Psoas muscle (tissue), 7 donors: ENCODE measurements at regions not wholly inside any gene's neighbourhood (a gene's known extent, or its start where the extent isn't known, plus 50 kb on each side); places are given as distances from the start of the nearest gene placed in this dataset.
A peak's percentile ranks its signal among the peaks of the same experiment; 100 is the strongest.

Experiments used
- ATAC-seq, 4 donors: fragments of 200-7000 bp; cut with Tn5 transposase; one replicate each; pipeline ENCODE4 v1.9.1; 2020; ENCODE audit warnings: moderate library complexity in 3 of 4, mild to moderate bottlenecking in 2 of 4
- DNase-seq, 2 donors: peaks; one replicate each; pipeline ENCODE4 v3.0.0-alpha.2; 2020
- H3K27ac ChIP-seq: fragments of 200-600 bp; one replicate; pipeline ENCODE4 v1.8.0; 2022
- H3K27me3 ChIP-seq, 3 donors: fragments of 200-600 bp in 1 of 3; one replicate each; pipeline versions ENCODE4 v1.6.1 to v1.8.0; 2013 to 2022; ENCODE audit warnings: low read length in 2 of 3, mild to moderate bottlenecking in 2 of 3, moderate library complexity in 1 of 3; ENCODE audit not compliant: insufficient read depth in 3 of 3
- H3K36me3 ChIP-seq, 2 donors: fragments of 200-600 bp in 1 of 2; one replicate each; pipeline versions ENCODE4 v1.6.1 to v1.8.0; 2013 to 2022; ENCODE audit warnings: low read depth in 1 of 2, mild to moderate bottlenecking in 1 of 2, moderate library complexity in 1 of 2; ENCODE audit not compliant: insufficient read depth in 1 of 2
- H3K4me1 ChIP-seq: fragments of 200-600 bp; one replicate; pipeline ENCODE4 v1.8.0; 2022
- H3K4me3 ChIP-seq: fragments of 200-600 bp; one replicate; pipeline ENCODE4 v1.8.0; 2022; ENCODE audit warnings: mild to moderate bottlenecking
- H3K9me3 ChIP-seq: fragments of 200-600 bp; one replicate; pipeline ENCODE4 v1.8.0; 2022
- CTCF ChIP-seq: fragments of 200-600 bp; IDR thresholded peaks from one replicate; pipeline ENCODE4 v1.8.0; 2022; ENCODE audit warnings: antibody characterized with exemption
- WGBS, 3 donors: extraction: QIAGEN DNeasy Blood & Tissue Kit; methylation state at CpG; one replicate each; pipeline versions ENCODE4 v1.1.6 to v1.1.7; 2013; 5-methylcytosine and 5-hydroxymethylcytosine counted together
- intact Hi-C, 2 donors: fragments of 100-400 bp; cut with DNase I; formaldehyde crosslinking; loops; one replicate each; pipeline versions ENCODE4 v1.11.0 to v1.14.2; 2022
- donor health status: healthy with polysubstance abuse.
- donor health status: DM: no; HTN: no; CAD: no; lungs with moderate emphysema.
- donor health status: Bipolar disorder and iron deficiency.
- donor health status: healthy.
- donor health status: DM: yes; HTN: yes; CAD: no.
- donor health status: DM: no; HTN: no; CAD: no.
- donor health status: DM: yes; HTN: yes; CAD: no.

DNA sequence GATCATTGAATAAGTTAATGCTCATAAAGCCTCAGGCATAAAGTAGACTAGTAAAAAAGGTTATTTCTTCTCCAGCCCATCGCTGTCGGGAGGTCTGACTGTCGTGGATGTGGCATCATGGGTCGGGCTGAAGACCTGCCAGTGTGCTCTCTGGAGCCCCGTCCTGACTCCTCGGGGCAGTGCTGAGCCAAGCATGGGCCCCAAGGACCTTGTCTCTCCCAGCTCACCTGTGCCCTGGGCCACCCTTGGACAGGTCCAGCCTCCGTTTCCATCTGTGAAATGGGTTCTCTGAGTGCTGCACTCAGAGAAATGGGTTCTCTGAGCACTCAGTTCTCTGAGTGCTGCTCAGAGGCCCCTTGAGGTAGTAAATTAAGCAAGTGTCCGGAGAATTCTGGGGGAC is 269.0 kb downstream of the GADD45G start:
- no peak for ATAC-seq
- H3K27me3 ChIP-seq, result no peaks in the 10 kb centered on the region
- H3K4me3 ChIP-seq, result no peak overlapping the region
- no peak for TF ChIP-seq CTCF
- no peaks in the 10 kb centered on the region for H3K9me3 ChIP-seq
- H3K27ac ChIP-seq, result peak overlapping the region; percentile 73
- DNase-seq, result no peak
- H3K4me1 ChIP-seq, result peaks cover 59% of the 10 kb centered on the region
- H3K36me3 ChIP-seq, result no peaks in the 10 kb centered on the region
- WGBS, 3 donors, result 85 to 96% (median 86%) methylated on average over 8 of the region's 8 CpGs
- intact Hi-C loops, result loop anchor here (5.0 to 10.0 kb wide), 2 partner anchors 189 to 196 kb away; no protein-coding TSS in a partner anchor

DNA sequence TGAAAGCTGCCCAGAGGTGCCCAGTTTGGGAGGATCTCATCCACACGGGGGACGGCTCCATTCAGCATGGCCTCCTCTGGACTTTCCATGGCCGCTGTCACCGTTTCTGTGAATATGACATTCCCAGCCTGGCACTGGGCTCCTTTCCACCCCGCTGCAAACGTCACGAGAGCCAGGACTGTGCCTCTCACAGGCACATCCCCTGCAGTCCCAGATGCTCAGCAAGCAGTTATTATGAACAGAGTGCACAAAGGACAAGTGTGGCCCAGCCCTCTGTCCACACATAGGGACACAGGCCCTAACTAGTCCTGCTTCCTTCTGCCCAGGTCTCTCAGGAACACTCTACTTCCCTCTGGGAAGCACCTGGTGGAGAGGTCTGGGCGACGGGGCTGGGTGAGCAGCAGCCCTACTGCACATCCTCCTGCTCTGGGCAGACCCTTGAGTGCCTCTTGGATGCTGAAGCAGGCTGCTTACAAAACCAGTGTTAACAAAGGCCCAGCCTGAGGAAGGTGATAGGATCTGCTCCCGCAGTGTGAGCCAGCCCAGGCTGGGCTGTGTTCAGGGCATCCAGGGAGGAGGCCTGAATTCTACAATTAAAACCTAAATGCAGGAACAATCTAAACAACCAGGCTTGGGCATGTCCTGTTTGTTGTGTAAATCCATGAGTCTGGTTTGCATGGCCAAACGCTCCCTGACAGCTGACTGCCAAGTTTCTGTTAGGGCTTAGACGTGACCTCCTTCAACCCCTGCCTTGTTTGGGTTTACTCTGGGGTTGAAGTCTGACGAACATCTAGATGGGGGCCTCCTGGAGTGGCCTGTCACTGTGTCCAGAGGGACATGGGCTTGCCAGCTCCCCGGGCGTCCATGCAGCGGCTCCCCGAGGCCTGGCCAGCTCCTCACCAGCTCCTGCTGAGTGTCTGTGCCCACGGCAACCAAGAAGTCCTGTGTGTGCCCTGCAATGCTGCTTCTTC is 269.8 kb downstream of the GADD45G start:
- DNase-seq, result peak in 1 of 2 donors; percentile 70
- WGBS, 3 donors, result 33 to 44% (median 33%) methylated on average over 15 to 18 of the region's 18 CpGs
- TF ChIP-seq CTCF, result no peak

GRCh38 chr9:89877051-89878002 is 272.5 kb downstream of the GADD45G start:
- 34 to 52% (median 42%) methylated on average over 18 of the region's 18 CpGs for WGBS, 3 donors
- TF ChIP-seq CTCF, result no peak
- no peak overlapping the region for H3K4me3 ChIP-seq
- intact Hi-C loops, result loop anchor here (2.0 to 10.0 kb wide), 3 partner anchors 193 to 273 kb away; partner anchors contain the start of gene GADD45G (in 1 of the 2)
- no peaks in the 10 kb centered on the region for H3K36me3 ChIP-seq
- H3K9me3 ChIP-seq, result no peaks in the 10 kb centered on the region
- no peaks in the 10 kb centered on the region for H3K27me3 ChIP-seq
- no peak for DNase-seq
- peak overlapping the region; percentile 72 for H3K27ac ChIP-seq
- peak; percentile 26 to 64 (median 50) for ATAC-seq
- peaks cover 63% of the 10 kb centered on the region for H3K4me1 ChIP-seq

More for the DNA sequence above, 269.8 kb downstream of the GADD45G start:
- H3K4me3 ChIP-seq, result no peak overlapping the region
- ATAC-seq, result peak in 2 of 4 donors; percentile 6 to 13
- H3K36me3 ChIP-seq, result no peaks in the 10 kb centered on the region
- H3K9me3 ChIP-seq, result no peaks in the 10 kb centered on the region
- no peaks in the 10 kb centered on the region for H3K27me3 ChIP-seq
- peak overlapping the region; percentile 67 for H3K27ac ChIP-seq
- intact Hi-C loops, result loop anchor here (5.0 to 10.0 kb wide), 3 partner anchors 190 to 228 kb away; no protein-coding TSS in a partner anchor
- H3K4me1 ChIP-seq, result peaks cover 66% of the 10 kb centered on the region

GRCh38 chr9:89878003-89878411 is 273.2 kb downstream of the GADD45G start:
- H3K27me3 ChIP-seq, result no peaks in the 10 kb centered on the region
- intact Hi-C loops, result loop anchor here (2.0 to 10.0 kb wide), 3 partner anchors 193 to 273 kb away; partner anchors contain the start of gene GADD45G (in 1 of the 2)
- H3K4me1 ChIP-seq, result peaks cover 56% of the 10 kb centered on the region
- ATAC-seq, result no peak
- H3K27ac ChIP-seq, result peak overlapping the region; percentile 72
- no peak for TF ChIP-seq CTCF
- H3K36me3 ChIP-seq, result no peaks in the 10 kb centered on the region
- 44 to 74% (median 60%) methylated on average over 5 of the region's 5 CpGs for WGBS, 3 donors
- no peaks in the 10 kb centered on the region for H3K9me3 ChIP-seq
- no peak for DNase-seq
- H3K4me3 ChIP-seq, result no peak overlapping the region
